Transverse colon (tissue), 4 donors: ENCODE measurements at regions not wholly inside any gene's neighbourhood (a gene's known extent, or its start where the extent isn't known, plus 50 kb on each side); places are given as distances from the start of the nearest gene placed in this dataset.

ENCODE experiments used
- DNase-seq: peaks from one replicate; pipeline ENCODE4 v3.0.0-alpha.2; 2019
- H3K27ac ChIP-seq, 4 donors: fragments of 200-600 bp; sonication (generic); 2 replicates each; pipeline ENCODE4 v1.5.1; 2016 to 2018; ENCODE audit warnings: inconsistent platforms in 4 of 4
- H3K27me3 ChIP-seq: fragments of 200-600 bp; sonication (generic); 2 replicates; pipeline ENCODE4 v1.5.1; 2017; ENCODE audit warnings: inconsistent platforms
- H3K36me3 ChIP-seq, 4 donors: fragments of 200-600 bp; sonication (generic); 2 replicates each; pipeline ENCODE4 v1.5.1; 2017 to 2019; ENCODE audit warnings: inconsistent platforms in 4 of 4
- H3K4me1 ChIP-seq, 4 donors: fragments of 200-600 bp; sonication (generic); 2 replicates each; pipeline ENCODE4 v1.5.1; 2017 to 2020; ENCODE audit warnings: inconsistent platforms in 4 of 4
- H3K4me3 ChIP-seq, 4 donors: fragments of 200-600 bp; sonication (generic); 1 replicate in 1 of 4; 2 replicates in 3 of 4; pipeline versions ENCODE4 v1.5.1 to v1.6.1; 2017 to 2019; ENCODE audit warnings: inconsistent platforms in 4 of 4
- H3K9me3 ChIP-seq, 2 donors: fragments of 200-600 bp; sonication (generic); 2 replicates each; pipeline ENCODE4 v1.5.1; 2017 to 2019; ENCODE audit warnings: inconsistent platforms in 2 of 2
- CTCF ChIP-seq, 5 experiments: fragments of 200-600 bp in 3 of 5; fragments of 450-650 bp in 2 of 5; sonication (generic) in 3 of 5; IDR thresholded peaks; 1 replicate in 2 of 5; 2 replicates in 3 of 5; pipeline ENCODE4 v1.5.1; 2016 to 2017; ENCODE audit warnings: antibody characterized with exemption in 5 of 5, inconsistent platforms in 3 of 5, mild to moderate bottlenecking in 2 of 5, moderate library complexity in 1 of 5
- EP300 ChIP-seq: sonication (generic); formaldehyde crosslinking; IDR thresholded peaks from one replicate; pipeline ENCODE4 v1.6.1; 2017; ENCODE audit warnings: antibody characterized with exemption, low read depth
- POLR2A ChIP-seq: fragments of 450-650 bp; IDR thresholded peaks from one replicate; pipeline ENCODE4 v1.6.1; 2016; ENCODE audit warnings: antibody characterized with exemption, mild to moderate bottlenecking, moderate library complexity
- POLR2AphosphoS5 ChIP-seq, 3 donors: sonication (generic); formaldehyde crosslinking; IDR thresholded peaks; one replicate each; pipeline ENCODE4 v1.6.1; 2016; ENCODE audit warnings: antibody characterized with exemption in 3 of 3
- WGBS, 2 donors: methylation state at CpG; one replicate each; pipeline ENCODE4 v1.1.5; 2018; ENCODE audit warnings: low coverage in 1 of 2; 5-methylcytosine and 5-hydroxymethylcytosine counted together
- in situ Hi-C, 4 donors: fragments of 200-750 bp; cut with MboI; loops; one replicate each; pipeline versions ENCODE4 v1.15.0 to v1.15.1; 2017; ENCODE audit warnings: low sequenced_read_pairs in 3 of 4, low pct_ligation_motif_present in 1 of 4, low pct_unique_long_range_greater_than_20kb in 1 of 4
- intact Hi-C: fragments of 100-400 bp; cut with DNase I; formaldehyde crosslinking; loops from one replicate; pipeline ENCODE4 v1.15.1; 2023; ENCODE audit warnings: low total_unique reads

DNA sequence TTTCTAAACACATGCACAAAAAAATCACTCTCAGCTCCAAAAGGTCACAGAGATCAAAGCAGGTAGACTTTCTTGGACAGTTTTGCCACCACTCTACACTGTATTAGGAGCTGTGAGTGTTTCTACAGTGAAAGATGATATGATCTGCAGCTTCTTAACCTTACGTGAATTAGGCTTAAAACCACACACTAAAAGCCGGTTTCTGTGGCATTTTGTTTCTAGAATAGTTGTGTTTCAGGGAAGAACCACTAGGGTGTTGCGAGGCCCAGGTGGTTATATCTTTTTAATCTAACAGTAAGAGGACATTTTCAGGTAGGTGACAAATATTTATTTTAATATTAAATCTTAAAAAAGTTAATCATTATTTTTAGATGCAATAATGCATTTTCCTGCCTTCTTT is 216.4 kb downstream of the KLF5 start:
- TF ChIP-seq CTCF (IDR thresholded peaks at IDR 0.05), result no peak
- TF ChIP-seq POLR2A, result no peak
- H3K27me3 ChIP-seq, result no peaks in the 10 kb centered on the region
- H3K27ac ChIP-seq, result no peak overlapping the region
- H3K4me3 ChIP-seq, result no peak overlapping the region
- H3K4me1 ChIP-seq, result no peaks in the 10 kb centered on the region
- intact Hi-C loops (no loop called here), in situ Hi-C loops (no loop called here)
- no peak for DNase-seq
- 83 to 87% methylated on average over 3 of the region's 3 CpGs for WGBS, 2 donors
- peaks cover 0 to 5% of the 10 kb centered on the region in 2 donors for H3K9me3 ChIP-seq
- no peaks in the 10 kb centered on the region for H3K36me3 ChIP-seq

DNA sequence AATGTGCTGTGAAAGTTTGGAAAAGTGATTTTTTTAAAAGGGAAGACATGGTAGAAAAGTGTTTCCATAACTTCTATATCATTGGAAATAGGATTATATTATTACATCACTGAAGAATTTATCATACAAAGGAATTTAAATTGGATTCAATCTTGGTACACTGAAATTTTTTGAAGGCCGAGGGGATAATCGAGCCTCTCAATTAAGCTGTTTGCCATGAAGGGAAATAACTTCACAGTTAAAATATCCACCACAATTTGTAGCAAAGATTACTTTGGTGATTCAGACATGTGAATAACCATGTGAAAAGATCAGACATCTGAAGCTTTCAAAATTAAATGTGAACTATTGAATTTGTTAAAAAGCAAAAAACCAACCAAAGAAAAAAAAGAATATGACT is 215.3 kb downstream of the KLF5 start:
- Histone ChIP-seq H3K4me3 (no peak overlapping the region), H3K27ac (no peak overlapping the region), H3K27me3 (no peaks in the 10 kb centered on the region), H3K36me3 (no peaks in the 10 kb centered on the region), H3K9me3 (peaks cover 0 to 5% of the 10 kb centered on the region in 2 donors), H3K4me1 (no peaks in the 10 kb centered on the region)
- intact Hi-C loops, result no loop called here
- no peak for DNase-seq
- TF ChIP-seq CTCF (IDR thresholded peaks at IDR 0.05) (no peak), EP300 (no peak)
- in situ Hi-C loops, result no loop called here
- WGBS, 2 donors, result 83 to 95% methylated on average over 2 of the region's 2 CpGs

GRCh38 chr13:73273745-73274144 is 214.9 kb downstream of the KLF5 start:
- TF ChIP-seq CTCF (IDR thresholded peaks at IDR 0.05) (no peak), EP300 (no peak), POLR2A (no peak), POLR2AphosphoS5 (IDR thresholded peaks at IDR 0.05) (no peak)
- in situ Hi-C loops, result no loop called here

GRCh38 chr13:73273276-73273675 is 214.5 kb downstream of the KLF5 start:
- Histone ChIP-seq H3K4me1 (peaks cover 0 to 7% (median 6%) of the 10 kb centered on the region in 4 donors), H3K27me3 (no peaks in the 10 kb centered on the region), H3K36me3 (no peaks in the 10 kb centered on the region), H3K27ac (no peak overlapping the region), H3K4me3 (no peak overlapping the region), H3K9me3 (peaks cover 0 to 5% of the 10 kb centered on the region in 2 donors)
- WGBS, 2 donors, result 81 to 89% methylated on average over 1 of the region's 1 CpG
- TF ChIP-seq POLR2A, result no peak
- TF ChIP-seq EP300, result no peak
- TF ChIP-seq CTCF (IDR thresholded peaks at IDR 0.05), result no peak
- TF ChIP-seq POLR2AphosphoS5 (IDR thresholded peaks at IDR 0.05), result no peak
- DNase-seq, result no peak
- in situ Hi-C loops (no loop called here), intact Hi-C loops (no loop called here)

More at GRCh38 chr13:73273745-73274144, 214.9 kb downstream of the KLF5 start:
- 63 to 76% methylated on average over 5 of the region's 5 CpGs for WGBS, 2 donors
- no peak for DNase-seq
- Histone ChIP-seq H3K9me3 (peaks cover 0 to 5% of the 10 kb centered on the region in 2 donors), H3K27me3 (no peaks in the 10 kb centered on the region), H3K27ac (no peak overlapping the region), H3K36me3 (no peaks in the 10 kb centered on the region), H3K4me3 (no peak overlapping the region), H3K4me1 (peaks cover 0 to 2% (median 1%) of the 10 kb centered on the region in 4 donors)
- intact Hi-C loops, result no loop called here
